Right lobe of liver (tissue), 6 donors: ENCODE measurements at regions not wholly inside any gene's neighbourhood (a gene's known extent, or its start where the extent isn't known, plus 50 kb on each side); places are given as distances from the start of the nearest gene placed in this dataset.

Source experiments
- ATAC-seq, 4 donors: fragments of 200-7000 bp; cut with Tn5 transposase; one replicate each; pipeline ENCODE4 v1.9.1; 2020; ENCODE audit warnings: mild to moderate bottlenecking in 4 of 4, moderate library complexity in 4 of 4
- DNase-seq, 3 donors: peaks; one replicate each; pipeline ENCODE4 v3.0.0-alpha.2; 2020
- H3K27ac ChIP-seq, 3 donors: fragments of 200-600 bp; one replicate each; pipeline ENCODE4 v1.8.0; 2022
- H3K27me3 ChIP-seq, 2 donors: fragments of 200-600 bp; one replicate each; pipeline ENCODE4 v1.8.0; 2022
- H3K36me3 ChIP-seq, 4 donors: fragments of 200-600 bp; sonication (generic) in 1 of 4; one replicate each; pipeline versions ENCODE4 v1.5.1 to v1.8.0; 2017 to 2022; ENCODE audit warnings: control low read depth in 1 of 4
- H3K4me1 ChIP-seq, 4 donors: fragments of 200-600 bp; sonication (generic) in 1 of 4; one replicate each; pipeline versions ENCODE4 v1.5.1 to v1.8.0; 2017 to 2022; ENCODE audit warnings: control low read depth in 1 of 4
- H3K4me3 ChIP-seq, 3 donors: fragments of 200-600 bp; one replicate each; pipeline ENCODE4 v1.8.0; 2022
- H3K9me3 ChIP-seq, 4 donors: fragments of 200-600 bp; sonication (generic) in 1 of 4; one replicate each; pipeline versions ENCODE4 v1.5.1 to v1.8.0; 2017 to 2022; ENCODE audit warnings: control low read depth in 1 of 4
- CTCF ChIP-seq, 4 donors: fragments of 200-600 bp in 3 of 4; fragments of 450-650 bp in 1 of 4; IDR thresholded peaks; one replicate each; pipeline versions ENCODE4 v1.5.1 to v1.8.0; 2016 to 2022; ENCODE audit warnings: antibody characterized with exemption in 4 of 4, mild to moderate bottlenecking in 2 of 4
- POLR2A ChIP-seq: fragments of 450-650 bp; IDR thresholded peaks from one replicate; pipeline ENCODE4 v1.6.1; 2017; ENCODE audit warnings: antibody characterized with exemption, mild to moderate bottlenecking
- WGBS: methylation state at CpG from one replicate; pipeline ENCODE4 v1.1.6; 2018; ENCODE audit warnings: low coverage, low lambda C conversion rate; ENCODE audit not compliant: insufficient coverage; ENCODE audit errors: missing lambda C conversion rate; 5-methylcytosine and 5-hydroxymethylcytosine counted together
- intact Hi-C, 2 donors: fragments of 100-400 bp; cut with DNase I; formaldehyde crosslinking; loops; one replicate each; pipeline versions ENCODE4 v1.11.2 to v1.14.1; 2022
- donor health status: DM: no; HTN: yes; CAD: no.
- donor health status: DM: no; HTN: no; CAD: no.
- donor health status: DM: no; HTN: no; CAD: no.
- donor health status: DM: no; HTN: yes; CAD: no.
- donor health status: DM: no; HTN: yes; CAD: no.

DNA sequence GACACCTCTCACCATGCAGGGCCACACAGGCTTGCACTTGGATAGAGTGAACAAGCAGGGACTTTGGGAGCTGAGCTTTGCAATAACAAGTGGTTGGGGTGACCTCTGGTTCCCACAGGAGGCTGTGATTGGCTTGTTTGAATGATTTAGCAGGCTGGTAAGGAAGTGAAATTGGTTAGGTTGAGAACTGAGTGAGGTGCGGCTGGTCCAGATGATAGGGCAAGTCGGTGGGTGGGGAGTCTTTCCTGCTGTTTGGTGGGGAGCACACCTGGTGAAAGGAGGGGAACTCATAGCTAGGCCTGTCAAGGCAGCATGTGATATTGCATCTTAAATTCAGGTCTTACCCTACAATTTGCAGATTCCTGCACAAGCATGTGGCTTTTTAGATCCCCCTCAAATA, 794.6 kb upstream of the ZNF608 start:
- intact Hi-C loops = no loop called here
- Histone ChIP-seq H3K27ac (no peak overlapping the region), H3K36me3 (no peaks in the 10 kb centered on the region), H3K4me3 (no peak overlapping the region), H3K9me3 (no peaks in the 10 kb centered on the region), H3K4me1 (no peaks in the 10 kb centered on the region), H3K27me3 (no peaks in the 10 kb centered on the region)
- TF ChIP-seq CTCF (IDR thresholded peaks at IDR 0.05) (no peak), POLR2A (no peak)
- ATAC-seq (no peak), DNase-seq (no peak)
- no CpG with 5 or more reads among the region's 2 CpGs for WGBS

- Histone ChIP-seq H3K4me1 (no peaks in the 10 kb centered on the region), H3K9me3 (no peaks in the 10 kb centered on the region), H3K36me3 (no peaks in the 10 kb centered on the region), H3K4me3 (no peak overlapping the region), H3K27ac (no peak overlapping the region), H3K27me3 (no peaks in the 10 kb centered on the region)
- intact Hi-C loops = no loop called here
- WGBS = 40% methylated on average over 2 of the region's 2 CpGs
- DNase-seq = no peak
- ATAC-seq = no peak
- TF ChIP-seq POLR2A (no peak), CTCF (IDR thresholded peaks at IDR 0.05) (no peak)
These were observed 803.0 kb upstream of the ZNF608 start for GRCh38 chr5:125549322-125549911.

DNA sequence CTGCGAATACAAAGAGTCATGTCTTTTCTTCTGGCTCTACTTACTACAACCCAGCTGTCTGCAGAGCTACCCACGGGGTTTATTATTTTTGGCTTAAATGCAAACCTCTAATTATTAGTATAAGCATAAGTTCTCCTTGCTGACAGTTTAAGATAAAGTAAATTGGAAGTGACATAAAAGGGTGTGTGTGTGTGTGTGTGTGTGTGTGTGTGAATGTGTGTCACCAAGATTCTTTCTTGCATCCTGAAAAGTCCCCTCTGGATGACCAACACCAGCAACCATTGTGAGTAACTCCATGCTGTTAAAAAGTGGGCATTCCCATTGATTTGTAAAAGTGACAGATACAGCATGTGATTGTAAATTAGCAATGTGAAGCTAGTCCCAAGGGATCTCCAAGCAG, 803.8 kb upstream of the ZNF608 start:
- Histone ChIP-seq H3K9me3 (no peaks in the 10 kb centered on the region), H3K4me3 (no peak overlapping the region), H3K27me3 (no peaks in the 10 kb centered on the region), H3K36me3 (no peaks in the 10 kb centered on the region), H3K4me1 (no peaks in the 10 kb centered on the region), H3K27ac (no peak overlapping the region)
- intact Hi-C loops = no loop called here
- ATAC-seq (no peak), DNase-seq (no peak)
- WGBS = 27% methylated on average over 2 of the region's 2 CpGs
- TF ChIP-seq CTCF (IDR thresholded peaks at IDR 0.05) (no peak), POLR2A (no peak)

- TF ChIP-seq POLR2A (no peak), CTCF (IDR thresholded peaks at IDR 0.05) (no peak)
- DNase-seq (no peak), ATAC-seq (no peak)
- no peaks in the 10 kb centered on the region for H3K4me1 ChIP-seq
- no peak overlapping the region for H3K27ac ChIP-seq
- H3K27me3 ChIP-seq = no peaks in the 10 kb centered on the region
- no peaks in the 10 kb centered on the region for H3K9me3 ChIP-seq
- H3K36me3 ChIP-seq = no peaks in the 10 kb centered on the region
- intact Hi-C loops = no loop called here
- no peak overlapping the region for H3K4me3 ChIP-seq
These were observed 804.8 kb upstream of the ZNF608 start for GRCh38 chr5:125551246-125551645.

DNA sequence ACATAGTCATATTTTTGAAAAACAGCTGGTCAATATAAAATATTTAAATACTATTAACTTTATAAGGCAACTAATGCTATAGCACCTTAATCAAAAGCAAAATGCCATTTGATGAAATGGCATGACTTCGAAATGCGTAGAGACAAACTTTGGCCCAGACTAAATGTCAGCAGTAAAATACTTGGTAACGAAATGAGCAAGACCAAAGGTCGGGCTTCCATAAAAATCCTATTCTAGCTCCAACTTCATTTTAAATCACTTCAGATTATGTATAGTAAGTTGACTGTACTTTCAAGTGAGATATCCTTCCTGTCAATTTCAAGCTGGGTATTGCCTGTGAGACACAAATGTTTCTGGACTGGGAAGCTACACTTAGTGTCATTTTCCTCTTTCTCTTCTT, 805.4 kb upstream of the ZNF608 start:
- Histone ChIP-seq H3K4me3 (no peak overlapping the region), H3K27ac (no peak overlapping the region), H3K9me3 (no peaks in the 10 kb centered on the region), H3K36me3 (no peaks in the 10 kb centered on the region), H3K27me3 (no peaks in the 10 kb centered on the region), H3K4me1 (no peaks in the 10 kb centered on the region)
- DNase-seq (no peak), ATAC-seq (no peak)
- TF ChIP-seq CTCF (IDR thresholded peaks at IDR 0.05) (no peak), POLR2A (no peak)
- 94% methylated on average over 4 of the region's 4 CpGs for WGBS
- intact Hi-C loops = no loop called here
